GM21381 (cell line): ENCODE measurements at regions not wholly inside any gene's neighbourhood (a gene's known extent, or its start where the extent isn't known, plus 50 kb on each side); places are given as distances from the start of the nearest gene placed in this dataset.

ENCODE experiments used
- ATAC-seq: cut with Tn5 transposase; IDR thresholded peaks from one replicate; pipeline ENCODE4 v1.9.1; 2021; ENCODE audit warnings: mild to moderate bottlenecking, moderate library complexity; ENCODE audit not compliant: unreplicated experiment

GRCh38 chr2:82665691-82666090 is 1793.4 kb downstream of the SUCLG1 start:
- ATAC-seq, result no peak

- ATAC-seq, result no peak
Measured at GRCh38 chr2:82657106-82657505, 1802.0 kb downstream of the SUCLG1 start.

- ATAC-seq, result no peak
Measured at GRCh38 chr2:82656420-82656819, 1802.7 kb downstream of the SUCLG1 start.

- no peak for ATAC-seq
Measured at GRCh38 chr2:82652117-82652516, 1807.0 kb downstream of the SUCLG1 start.

GRCh38 chr2:82650038-82650437 is 1809.0 kb downstream of the SUCLG1 start:
- ATAC-seq, result no peak

- no peak for ATAC-seq
Measured at GRCh38 chr2:82641598-82642180, 1817.4 kb downstream of the SUCLG1 start.

- ATAC-seq, result no peak
Measured at GRCh38 chr2:82636402-82637020, 1822.6 kb downstream of the SUCLG1 start.

GRCh38 chr2:82599021-82599420 is 1860.1 kb downstream of the SUCLG1 start:
- ATAC-seq, result no peak

- no peak for ATAC-seq
Measured at GRCh38 chr2:82596581-82596980, 1862.5 kb downstream of the SUCLG1 start.

- ATAC-seq, result no peak
Measured at GRCh38 chr2:82591718-82592117, 1867.4 kb downstream of the SUCLG1 start.

GRCh38 chr2:82576656-82577055 is 1882.4 kb downstream of the SUCLG1 start:
- no peak for ATAC-seq

GRCh38 chr2:82539280-82539621 is 1919.8 kb downstream of the SUCLG1 start:
- no peak for ATAC-seq

GRCh38 chr2:82538590-82539279 is 1920.3 kb downstream of the SUCLG1 start:
- ATAC-seq, result no peak

GRCh38 chr2:82528288-82528687 is 1930.8 kb downstream of the SUCLG1 start:
- no peak for ATAC-seq

- ATAC-seq, result no peak
Measured at GRCh38 chr2:82527124-82527523, 1932.0 kb downstream of the SUCLG1 start.

- no peak for ATAC-seq
Measured at GRCh38 chr2:82526277-82526676, 1932.8 kb downstream of the SUCLG1 start.

- no peak for ATAC-seq
Measured at GRCh38 chr2:82525744-82526143, 1933.3 kb downstream of the SUCLG1 start.

- ATAC-seq, result no peak
Measured at GRCh38 chr2:82524826-82525225, 1934.3 kb downstream of the SUCLG1 start.

- no peak for ATAC-seq
Measured at GRCh38 chr2:82511894-82512293, 1947.2 kb downstream of the SUCLG1 start.

GRCh38 chr2:82508702-82509101 is 1950.4 kb downstream of the SUCLG1 start:
- ATAC-seq, result no peak

GRCh38 chr2:82507657-82508056 is 1951.4 kb downstream of the SUCLG1 start:
- ATAC-seq, result no peak

GRCh38 chr2:82501217-82501616 is 1957.9 kb downstream of the SUCLG1 start:
- ATAC-seq, result no peak
